Retinal pigment epithelial cell (primary cell): ENCODE measurements at regions not wholly inside any gene's neighbourhood (a gene's known extent, or its start where the extent isn't known, plus 50 kb on each side); places are given as distances from the start of the nearest gene placed in this dataset.

Source experiments
- DNase-seq: peaks from one replicate; pipeline ENCODE4 v3.0.0-alpha.2; 2010; ENCODE audit warnings: low read depth
- H3K4me3 ChIP-seq: 2 replicates; pipeline ENCODE4 v1.5.1; 2011; ENCODE audit warnings: mild to moderate bottlenecking, low read length, control low read depth, moderate library complexity
- TF ChIP-seq, protein P1 (sequence below): conservative IDR thresholded peaks from 2 replicates; pipeline ENCODE4 v1.5.1; 2011; ENCODE audit warnings: low read depth, low read length, control low read depth, inconsistent platforms

DNA sequence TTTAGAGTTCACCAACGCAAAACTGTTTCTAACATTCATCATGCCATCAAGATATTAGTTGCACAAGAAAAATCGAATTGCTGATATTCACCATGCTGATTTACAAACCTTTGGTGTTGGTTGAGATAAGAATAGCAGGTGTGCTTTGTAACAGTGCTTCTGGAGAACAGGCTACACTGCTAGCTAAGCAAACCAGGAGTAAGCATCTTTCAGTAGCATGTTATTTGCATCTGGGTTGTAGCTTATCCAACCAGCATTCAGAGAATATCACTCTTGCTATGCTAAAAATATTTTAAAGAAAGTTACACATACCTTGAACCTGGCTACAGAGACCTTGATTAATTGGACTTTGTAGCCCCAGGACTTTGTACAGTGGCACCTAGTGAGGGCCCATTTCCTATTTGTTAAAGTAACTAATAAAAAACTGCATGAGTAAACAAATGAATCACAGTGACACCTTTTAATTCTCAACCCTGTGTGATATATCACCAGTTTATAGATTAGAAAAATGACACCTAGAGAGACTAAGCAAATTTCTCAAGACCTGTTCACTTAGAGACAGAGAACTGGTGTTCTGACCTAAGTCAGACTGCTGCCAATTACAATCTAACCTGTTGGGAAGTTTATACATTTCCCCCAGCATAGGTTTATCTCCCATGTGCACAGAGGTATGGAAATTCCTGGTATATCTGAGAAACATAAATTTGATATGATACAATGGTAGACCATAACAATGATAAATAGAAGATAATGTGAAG, 435.5 kb upstream of the TGFBR2 start:
- TF ChIP-seq, protein P1, sequence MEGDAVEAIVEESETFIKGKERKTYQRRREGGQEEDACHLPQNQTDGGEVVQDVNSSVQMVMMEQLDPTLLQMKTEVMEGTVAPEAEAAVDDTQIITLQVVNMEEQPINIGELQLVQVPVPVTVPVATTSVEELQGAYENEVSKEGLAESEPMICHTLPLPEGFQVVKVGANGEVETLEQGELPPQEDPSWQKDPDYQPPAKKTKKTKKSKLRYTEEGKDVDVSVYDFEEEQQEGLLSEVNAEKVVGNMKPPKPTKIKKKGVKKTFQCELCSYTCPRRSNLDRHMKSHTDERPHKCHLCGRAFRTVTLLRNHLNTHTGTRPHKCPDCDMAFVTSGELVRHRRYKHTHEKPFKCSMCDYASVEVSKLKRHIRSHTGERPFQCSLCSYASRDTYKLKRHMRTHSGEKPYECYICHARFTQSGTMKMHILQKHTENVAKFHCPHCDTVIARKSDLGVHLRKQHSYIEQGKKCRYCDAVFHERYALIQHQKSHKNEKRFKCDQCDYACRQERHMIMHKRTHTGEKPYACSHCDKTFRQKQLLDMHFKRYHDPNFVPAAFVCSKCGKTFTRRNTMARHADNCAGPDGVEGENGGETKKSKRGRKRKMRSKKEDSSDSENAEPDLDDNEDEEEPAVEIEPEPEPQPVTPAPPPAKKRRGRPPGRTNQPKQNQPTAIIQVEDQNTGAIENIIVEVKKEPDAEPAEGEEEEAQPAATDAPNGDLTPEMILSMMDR = no peak
- no peak for DNase-seq
- H3K4me3 ChIP-seq = no peak overlapping the region

GRCh38 chr3:30174357-30174756, 432.0 kb upstream of the TGFBR2 start:
- H3K4me3 ChIP-seq = no peak overlapping the region
- TF ChIP-seq, protein P1 = no peak
- DNase-seq = no peak

GRCh38 chr3:30180310-30181177, 425.9 kb upstream of the TGFBR2 start:
- no peak for DNase-seq
- no peak overlapping the region for H3K4me3 ChIP-seq
- TF ChIP-seq, protein P1 = no peak

GRCh38 chr3:30181178-30181465, 425.3 kb upstream of the TGFBR2 start:
- TF ChIP-seq, protein P1 = no peak
- DNase-seq = no peak
- no peak overlapping the region for H3K4me3 ChIP-seq

DNA sequence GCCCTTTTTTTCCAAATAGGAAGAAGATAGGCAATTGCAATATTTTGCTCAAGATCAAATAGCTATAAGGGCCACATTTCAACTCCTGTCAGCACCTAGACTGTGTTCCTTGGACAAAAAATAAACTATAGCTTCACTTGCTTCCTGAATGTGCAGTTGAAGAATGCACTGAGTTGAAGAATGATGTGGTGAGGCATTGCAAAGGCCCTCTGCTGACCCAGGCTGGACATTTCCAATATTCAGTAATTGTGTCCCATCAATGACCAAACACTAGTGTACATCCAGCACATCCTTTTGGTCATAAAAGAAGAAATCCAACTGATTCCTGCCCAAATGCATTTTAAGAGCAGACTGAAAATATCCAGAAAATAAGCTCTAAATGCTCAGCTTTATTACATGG, 424.8 kb upstream of the TGFBR2 start:
- DNase-seq = no peak
- TF ChIP-seq, protein P1 = no peak
- H3K4me3 ChIP-seq = no peak overlapping the region

DNA sequence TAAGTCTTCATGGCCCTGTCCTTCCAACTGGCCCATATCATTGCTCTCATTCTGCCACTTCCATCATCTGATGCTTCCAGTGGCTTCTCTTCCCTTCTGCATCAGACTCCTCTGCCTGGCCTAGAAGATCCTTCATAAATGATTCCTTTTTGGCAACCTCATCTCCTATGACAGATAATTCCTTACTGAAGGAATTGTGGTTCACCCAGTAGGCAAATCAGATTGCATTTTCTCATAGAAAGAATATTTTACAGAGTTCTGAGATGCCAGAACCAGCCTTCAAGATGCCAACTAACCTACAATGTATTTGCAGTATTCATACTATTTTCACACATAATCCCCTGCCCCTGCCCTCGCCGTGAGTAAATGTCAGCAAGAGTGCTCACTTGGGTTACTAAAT, 423.0 kb upstream of the TGFBR2 start:
- H3K4me3 ChIP-seq = no peak overlapping the region
- TF ChIP-seq, protein P1 = no peak
- no peak for DNase-seq
